ENCODE measurements at regions not wholly inside any gene's neighbourhood (a gene's known extent, or its start where the extent isn't known, plus 50 kb on each side); places are given as distances from the start of the nearest gene placed in this dataset.

DNA sequence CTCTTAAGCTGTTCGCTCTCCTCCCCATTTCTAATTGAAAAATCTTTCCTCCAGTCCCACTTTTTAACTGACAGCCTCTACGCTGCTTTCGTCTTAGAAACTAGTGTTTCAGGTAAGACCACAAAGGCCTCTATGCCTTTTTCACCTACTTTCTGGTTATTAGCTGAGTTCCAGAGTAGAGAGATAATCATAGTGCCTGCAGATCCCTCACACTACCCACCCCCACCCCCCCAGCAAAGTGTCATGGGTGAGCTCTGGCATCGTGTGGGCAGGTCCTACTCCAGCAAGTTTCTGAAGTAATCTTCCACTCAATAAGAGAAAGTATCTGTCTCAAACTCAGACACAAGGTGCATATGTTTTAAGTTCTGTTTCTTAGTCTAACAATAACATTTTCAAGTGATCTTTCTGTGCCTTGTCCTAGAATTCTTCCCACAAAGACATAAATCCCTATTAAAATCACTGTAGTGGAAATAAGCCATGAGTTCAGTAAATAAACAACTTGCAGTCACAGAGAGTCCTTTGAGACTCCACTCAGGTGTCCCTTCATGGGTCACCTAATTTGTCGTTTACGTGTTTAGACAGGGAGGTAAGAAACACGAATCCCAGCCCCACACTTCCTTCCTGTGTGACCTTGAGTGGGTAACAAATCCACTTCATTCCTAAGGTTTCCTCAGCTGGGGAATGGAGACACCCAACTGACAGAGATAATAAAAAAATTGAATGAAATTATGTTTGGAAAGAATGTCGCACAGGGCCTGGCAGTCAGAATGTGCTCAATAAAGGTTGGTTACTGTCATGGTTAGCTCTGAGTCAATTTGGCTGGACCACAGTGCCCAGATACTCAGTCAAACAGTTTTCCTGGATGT, 228.9 kb upstream of the CAND1 start (continued):
- TF ChIP-seq, protein P1, sequence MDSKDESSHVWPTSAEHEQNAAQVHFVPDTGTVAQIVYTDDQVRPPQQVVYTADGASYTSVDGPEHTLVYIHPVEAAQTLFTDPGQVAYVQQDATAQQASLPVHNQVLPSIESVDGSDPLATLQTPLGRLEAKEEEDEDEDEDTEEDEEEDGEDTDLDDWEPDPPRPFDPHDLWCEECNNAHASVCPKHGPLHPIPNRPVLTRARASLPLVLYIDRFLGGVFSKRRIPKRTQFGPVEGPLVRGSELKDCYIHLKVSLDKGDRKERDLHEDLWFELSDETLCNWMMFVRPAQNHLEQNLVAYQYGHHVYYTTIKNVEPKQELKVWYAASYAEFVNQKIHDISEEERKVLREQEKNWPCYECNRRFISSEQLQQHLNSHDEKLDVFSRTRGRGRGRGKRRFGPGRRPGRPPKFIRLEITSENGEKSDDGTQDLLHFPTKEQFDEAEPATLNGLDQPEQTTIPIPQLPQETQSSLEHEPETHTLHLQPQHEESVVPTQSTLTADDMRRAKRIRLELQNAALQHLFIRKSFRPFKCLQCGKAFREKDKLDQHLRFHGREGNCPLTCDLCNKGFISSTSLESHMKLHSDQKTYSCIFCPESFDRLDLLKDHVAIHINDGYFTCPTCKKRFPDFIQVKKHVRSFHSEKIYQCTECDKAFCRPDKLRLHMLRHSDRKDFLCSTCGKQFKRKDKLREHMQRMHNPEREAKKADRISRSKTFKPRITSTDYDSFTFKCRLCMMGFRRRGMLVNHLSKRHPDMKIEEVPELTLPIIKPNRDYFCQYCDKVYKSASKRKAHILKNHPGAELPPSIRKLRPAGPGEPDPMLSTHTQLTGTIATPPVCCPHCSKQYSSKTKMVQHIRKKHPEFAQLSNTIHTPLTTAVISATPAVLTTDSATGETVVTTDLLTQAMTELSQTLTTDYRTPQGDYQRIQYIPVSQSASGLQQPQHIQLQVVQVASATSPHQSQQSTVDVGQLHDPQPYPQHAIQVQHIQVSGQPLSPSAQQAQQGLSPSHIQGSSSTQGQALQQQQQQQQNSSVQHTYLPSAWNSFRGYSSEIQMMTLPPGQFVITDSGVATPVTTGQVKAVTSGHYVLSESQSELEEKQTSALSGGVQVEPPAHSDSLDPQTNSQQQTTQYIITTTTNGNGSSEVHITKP (tag by site-specific recombination; IDR thresholded peaks at IDR 0.05), result no peak
- TF ChIP-seq ZNF624 (tag by site-specific recombination; IDR thresholded peaks at IDR 0.05) (no peak), ZEB2 (tag by site-specific recombination; IDR thresholded peaks at IDR 0.05) (0 out of 2 replicates have a peak, but pooled peaks have one; percentile 53), PRDM1 (tag by site-specific recombination; IDR thresholded peaks at IDR 0.05) (no peak), ZNF549 (tag by site-specific recombination; IDR thresholded peaks at IDR 0.05) (no peak), ZNF521 (tag by site-specific recombination; IDR thresholded peaks at IDR 0.05) (no peak), ZNF157 (tag by site-specific recombination; IDR thresholded peaks at IDR 0.05) (no peak), ZNF701 (tag by site-specific recombination; IDR thresholded peaks at IDR 0.05) (no peak), ZFP3 (tag by site-specific recombination; IDR thresholded peaks at IDR 0.05; ENCODE audit: low read depth) (no peak), ZNF223 (tag by site-specific recombination; IDR thresholded peaks at IDR 0.05) (no peak), ZNF664 (tag by site-specific recombination; IDR thresholded peaks at IDR 0.05) (peak; percentile 69), ZNF169 (tag by site-specific recombination; IDR thresholded peaks at IDR 0.05) (no peak), ZNF266 (tag by site-specific recombination; IDR thresholded peaks at IDR 0.05; ENCODE audit: low read depth) (no peak), ZBTB21 (tag by site-specific recombination; IDR thresholded peaks at IDR 0.05) (no peak), ZNF239 (tag by site-specific recombination; IDR thresholded peaks at IDR 0.05) (no peak), ZXDB (tag by site-specific recombination; IDR thresholded peaks at IDR 0.05) (peak; percentile 60; the same call in 1 of the 2 replicates), HOXD13 (CRISPR knock-in tag; IDR thresholded peaks at IDR 0.05; ENCODE audit: borderline replicate concordance) (no peak), ZNF341 (tag by site-specific recombination; IDR thresholded peaks at IDR 0.05; ENCODE audit: low read depth) (no peak)
- TF ChIP-seq, protein P2, sequence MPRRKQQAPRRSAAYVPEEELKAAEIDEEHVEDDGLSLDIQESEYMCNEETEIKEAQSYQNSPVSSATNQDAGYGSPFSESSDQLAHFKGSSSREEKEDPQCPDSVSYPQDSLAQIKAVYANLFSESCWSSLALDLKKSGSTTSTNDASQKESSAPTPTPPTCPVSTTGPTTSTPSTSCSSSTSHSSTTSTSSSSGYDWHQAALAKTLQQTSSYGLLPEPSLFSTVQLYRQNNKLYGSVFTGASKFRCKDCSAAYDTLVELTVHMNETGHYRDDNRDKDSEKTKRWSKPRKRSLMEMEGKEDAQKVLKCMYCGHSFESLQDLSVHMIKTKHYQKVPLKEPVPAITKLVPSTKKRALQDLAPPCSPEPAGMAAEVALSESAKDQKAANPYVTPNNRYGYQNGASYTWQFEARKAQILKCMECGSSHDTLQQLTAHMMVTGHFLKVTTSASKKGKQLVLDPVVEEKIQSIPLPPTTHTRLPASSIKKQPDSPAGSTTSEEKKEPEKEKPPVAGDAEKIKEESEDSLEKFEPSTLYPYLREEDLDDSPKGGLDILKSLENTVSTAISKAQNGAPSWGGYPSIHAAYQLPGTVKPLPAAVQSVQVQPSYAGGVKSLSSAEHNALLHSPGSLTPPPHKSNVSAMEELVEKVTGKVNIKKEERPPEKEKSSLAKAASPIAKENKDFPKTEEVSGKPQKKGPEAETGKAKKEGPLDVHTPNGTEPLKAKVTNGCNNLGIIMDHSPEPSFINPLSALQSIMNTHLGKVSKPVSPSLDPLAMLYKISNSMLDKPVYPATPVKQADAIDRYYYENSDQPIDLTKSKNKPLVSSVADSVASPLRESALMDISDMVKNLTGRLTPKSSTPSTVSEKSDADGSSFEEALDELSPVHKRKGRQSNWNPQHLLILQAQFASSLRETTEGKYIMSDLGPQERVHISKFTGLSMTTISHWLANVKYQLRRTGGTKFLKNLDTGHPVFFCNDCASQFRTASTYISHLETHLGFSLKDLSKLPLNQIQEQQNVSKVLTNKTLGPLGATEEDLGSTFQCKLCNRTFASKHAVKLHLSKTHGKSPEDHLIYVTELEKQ (tag by site-specific recombination; IDR thresholded peaks at IDR 0.05; ENCODE audit: borderline replicate concordance), result no peak
- TF ChIP-seq, protein P3, sequence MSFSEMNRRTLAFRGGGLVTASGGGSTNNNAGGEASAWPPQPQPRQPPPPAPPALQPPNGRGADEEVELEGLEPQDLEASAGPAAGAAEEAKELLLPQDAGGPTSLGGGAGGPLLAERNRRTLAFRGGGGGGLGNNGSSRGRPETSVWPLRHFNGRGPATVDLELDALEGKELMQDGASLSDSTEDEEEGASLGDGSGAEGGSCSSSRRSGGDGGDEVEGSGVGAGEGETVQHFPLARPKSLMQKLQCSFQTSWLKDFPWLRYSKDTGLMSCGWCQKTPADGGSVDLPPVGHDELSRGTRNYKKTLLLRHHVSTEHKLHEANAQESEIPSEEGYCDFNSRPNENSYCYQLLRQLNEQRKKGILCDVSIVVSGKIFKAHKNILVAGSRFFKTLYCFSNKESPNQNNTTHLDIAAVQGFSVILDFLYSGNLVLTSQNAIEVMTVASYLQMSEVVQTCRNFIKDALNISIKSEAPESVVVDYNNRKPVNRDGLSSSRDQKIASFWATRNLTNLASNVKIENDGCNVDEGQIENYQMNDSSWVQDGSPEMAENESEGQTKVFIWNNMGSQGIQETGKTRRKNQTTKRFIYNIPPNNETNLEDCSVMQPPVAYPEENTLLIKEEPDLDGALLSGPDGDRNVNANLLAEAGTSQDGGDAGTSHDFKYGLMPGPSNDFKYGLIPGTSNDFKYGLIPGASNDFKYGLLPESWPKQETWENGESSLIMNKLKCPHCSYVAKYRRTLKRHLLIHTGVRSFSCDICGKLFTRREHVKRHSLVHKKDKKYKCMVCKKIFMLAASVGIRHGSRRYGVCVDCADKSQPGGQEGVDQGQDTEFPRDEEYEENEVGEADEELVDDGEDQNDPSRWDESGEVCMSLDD (tag by site-specific recombination; IDR thresholded peaks at IDR 0.05), result no peak
- TF ChIP-seq, protein P4, sequence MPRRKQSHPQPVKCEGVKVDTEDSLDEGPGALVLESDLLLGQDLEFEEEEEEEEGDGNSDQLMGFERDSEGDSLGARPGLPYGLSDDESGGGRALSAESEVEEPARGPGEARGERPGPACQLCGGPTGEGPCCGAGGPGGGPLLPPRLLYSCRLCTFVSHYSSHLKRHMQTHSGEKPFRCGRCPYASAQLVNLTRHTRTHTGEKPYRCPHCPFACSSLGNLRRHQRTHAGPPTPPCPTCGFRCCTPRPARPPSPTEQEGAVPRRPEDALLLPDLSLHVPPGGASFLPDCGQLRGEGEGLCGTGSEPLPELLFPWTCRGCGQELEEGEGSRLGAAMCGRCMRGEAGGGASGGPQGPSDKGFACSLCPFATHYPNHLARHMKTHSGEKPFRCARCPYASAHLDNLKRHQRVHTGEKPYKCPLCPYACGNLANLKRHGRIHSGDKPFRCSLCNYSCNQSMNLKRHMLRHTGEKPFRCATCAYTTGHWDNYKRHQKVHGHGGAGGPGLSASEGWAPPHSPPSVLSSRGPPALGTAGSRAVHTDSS (tag by site-specific recombination; IDR thresholded peaks at IDR 0.05), result no peak
- TF ChIP-seq, protein P5, sequence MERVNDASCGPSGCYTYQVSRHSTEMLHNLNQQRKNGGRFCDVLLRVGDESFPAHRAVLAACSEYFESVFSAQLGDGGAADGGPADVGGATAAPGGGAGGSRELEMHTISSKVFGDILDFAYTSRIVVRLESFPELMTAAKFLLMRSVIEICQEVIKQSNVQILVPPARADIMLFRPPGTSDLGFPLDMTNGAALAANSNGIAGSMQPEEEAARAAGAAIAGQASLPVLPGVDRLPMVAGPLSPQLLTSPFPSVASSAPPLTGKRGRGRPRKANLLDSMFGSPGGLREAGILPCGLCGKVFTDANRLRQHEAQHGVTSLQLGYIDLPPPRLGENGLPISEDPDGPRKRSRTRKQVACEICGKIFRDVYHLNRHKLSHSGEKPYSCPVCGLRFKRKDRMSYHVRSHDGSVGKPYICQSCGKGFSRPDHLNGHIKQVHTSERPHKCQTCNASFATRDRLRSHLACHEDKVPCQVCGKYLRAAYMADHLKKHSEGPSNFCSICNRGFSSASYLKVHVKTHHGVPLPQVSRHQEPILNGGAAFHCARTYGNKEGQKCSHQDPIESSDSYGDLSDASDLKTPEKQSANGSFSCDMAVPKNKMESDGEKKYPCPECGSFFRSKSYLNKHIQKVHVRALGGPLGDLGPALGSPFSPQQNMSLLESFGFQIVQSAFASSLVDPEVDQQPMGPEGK (tag by site-specific recombination; IDR thresholded peaks at IDR 0.05), result peak; percentile 40; the same call in 1 of the 2 replicates
- TF ChIP-seq, protein P6, sequence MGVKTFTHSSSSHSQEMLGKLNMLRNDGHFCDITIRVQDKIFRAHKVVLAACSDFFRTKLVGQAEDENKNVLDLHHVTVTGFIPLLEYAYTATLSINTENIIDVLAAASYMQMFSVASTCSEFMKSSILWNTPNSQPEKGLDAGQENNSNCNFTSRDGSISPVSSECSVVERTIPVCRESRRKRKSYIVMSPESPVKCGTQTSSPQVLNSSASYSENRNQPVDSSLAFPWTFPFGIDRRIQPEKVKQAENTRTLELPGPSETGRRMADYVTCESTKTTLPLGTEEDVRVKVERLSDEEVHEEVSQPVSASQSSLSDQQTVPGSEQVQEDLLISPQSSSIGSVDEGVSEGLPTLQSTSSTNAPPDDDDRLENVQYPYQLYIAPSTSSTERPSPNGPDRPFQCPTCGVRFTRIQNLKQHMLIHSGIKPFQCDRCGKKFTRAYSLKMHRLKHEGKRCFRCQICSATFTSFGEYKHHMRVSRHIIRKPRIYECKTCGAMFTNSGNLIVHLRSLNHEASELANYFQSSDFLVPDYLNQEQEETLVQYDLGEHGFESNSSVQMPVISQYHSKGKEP (tag by site-specific recombination; IDR thresholded peaks at IDR 0.05), result 0 out of 2 replicates have a peak, but pooled peaks have one; percentile 5
